Activated CD8-positive, alpha-beta T cell treated with anti-CD3 and anti-CD28 coated beads for 36 hours (primary cell): ENCODE measurements at regions not wholly inside any gene's neighbourhood (a gene's known extent, or its start where the extent isn't known, plus 50 kb on each side); places are given as distances from the start of the nearest gene placed in this dataset.
"Not testable (repeated sequence)": the region's sequence is repeated elsewhere in the genome, so short reads cannot be mapped to it uniquely, and the experiment has no call there.

ENCODE experiments used
- ATAC-seq: fragments of 200-7000 bp; cut with Tn5 transposase; one replicate; pipeline ENCODE4 v1.10.0; 2021; ENCODE audit warnings: mild to moderate bottlenecking, moderate library complexity
- CTCF ChIA-PET: fragments of 350-600 bp; sonication (Branson Sonifier 250); formaldehyde crosslinking; loops from one replicate; lab custom pipeline; 2021; ENCODE audit warnings: antibody characterized with exemption; lab: Charles Lee
- POLR2A ChIA-PET: fragments of 350-600 bp; sonication (Branson Sonifier 250); formaldehyde crosslinking; loops from one replicate; lab custom pipeline; 2021; ENCODE audit warnings: antibody characterized with exemption; lab: Charles Lee
- DNase-seq: peaks from one replicate; pipeline ENCODE4 v3.0.0-alpha.2; 2020
- H3K27ac Mint-ChIP-seq: one replicate; pipeline ENCODE4 v1.8.0; 2021; ENCODE audit warnings: mild to moderate bottlenecking, mixed read lengths
- H3K27me3 Mint-ChIP-seq: one replicate; pipeline ENCODE4 v1.8.0; 2021; ENCODE audit warnings: mixed read lengths
- H3K36me3 Mint-ChIP-seq: one replicate; pipeline ENCODE4 v1.8.0; 2021; ENCODE audit warnings: low read depth, mixed read lengths
- H3K4me1 Mint-ChIP-seq: one replicate; pipeline ENCODE4 v1.8.0; 2021; ENCODE audit warnings: low read depth, mixed read lengths
- H3K4me3 Mint-ChIP-seq: one replicate; pipeline ENCODE4 v1.8.0; 2021; ENCODE audit warnings: mild to moderate bottlenecking, moderate library complexity, mixed read lengths
- H3K9me3 Mint-ChIP-seq: one replicate; pipeline ENCODE4 v1.8.0; 2021; ENCODE audit warnings: mixed read lengths
- CTCF ChIP-seq: fragments of 200-600 bp; IDR thresholded peaks from one replicate; pipeline ENCODE4 v1.8.0; 2022; ENCODE audit warnings: antibody characterized with exemption, mild to moderate bottlenecking
- intact Hi-C: fragments of 100-400 bp; cut with micrococcal nuclease; formaldehyde crosslinking; loops from one replicate; pipeline ENCODE4 v1.10.0; 2022

- ATAC-seq (no peak), DNase-seq (no peak)
- intact Hi-C loops, result no loop called here
- Mint-ChIP-seq H3K4me3 (no peak overlapping the region), H3K27me3 (no peaks in the 10 kb centered on the region), H3K36me3 (no peaks in the 10 kb centered on the region), H3K27ac (no peak overlapping the region), H3K9me3 (no peaks in the 10 kb centered on the region), H3K4me1 (no peaks in the 10 kb centered on the region)
- POLR2A ChIA-PET, result no interaction called here
- TF ChIP-seq CTCF, result no peak
- CTCF ChIA-PET, result interaction anchor here (0.7 kb wide), 1 partner anchor 156 kb away, joined by 3 read pairs; no protein-coding TSS in a partner anchor
Observed at GRCh38 chr9:78982849-78983248, 588.9 kb upstream of the TLE4 start.

- Mint-ChIP-seq H3K9me3 (no peaks in the 10 kb centered on the region), H3K27ac (no peak overlapping the region), H3K4me1 (no peaks in the 10 kb centered on the region), H3K36me3 (no peaks in the 10 kb centered on the region), H3K27me3 (no peaks in the 10 kb centered on the region), H3K4me3 (no peak overlapping the region)
- DNase-seq (no peak), ATAC-seq (no peak)
- intact Hi-C loops, result no loop called here
- TF ChIP-seq CTCF, result no peak
- ChIA-PET CTCF (no interaction called here), POLR2A (no interaction called here)
Observed at GRCh38 chr9:78985084-78985738, 586.6 kb upstream of the TLE4 start.

GRCh38 chr9:78986446-78986845 lies 585.3 kb upstream of the TLE4 start:
- CTCF ChIA-PET, result no interaction called here
- POLR2A ChIA-PET, result no interaction called here
- no peaks in the 10 kb centered on the region for H3K4me1 Mint-ChIP-seq
- no peaks in the 10 kb centered on the region for H3K9me3 Mint-ChIP-seq
- ATAC-seq, result no peak
- no peak for TF ChIP-seq CTCF
- intact Hi-C loops, result no loop called here
- no peaks in the 10 kb centered on the region for H3K36me3 Mint-ChIP-seq
- no peak overlapping the region for H3K4me3 Mint-ChIP-seq
- no peak overlapping the region for H3K27ac Mint-ChIP-seq
- no peaks in the 10 kb centered on the region for H3K27me3 Mint-ChIP-seq
- no peak for DNase-seq

GRCh38 chr9:78989031-78989658 lies 582.6 kb upstream of the TLE4 start:
- DNase-seq (no peak), ATAC-seq (no peak)
- ChIA-PET POLR2A (no interaction called here), CTCF (no interaction called here)
- Mint-ChIP-seq H3K36me3 (no peaks in the 10 kb centered on the region), H3K27ac (no peak overlapping the region), H3K4me3 (no peak overlapping the region), H3K9me3 (no peaks in the 10 kb centered on the region), H3K4me1 (no peaks in the 10 kb centered on the region), H3K27me3 (no peaks in the 10 kb centered on the region)
- TF ChIP-seq CTCF, result no peak
- intact Hi-C loops, result no loop called here

GRCh38 chr9:78994471-78994870 lies 577.3 kb upstream of the TLE4 start:
- DNase-seq (no peak), ATAC-seq (no peak)
- H3K4me3 Mint-ChIP-seq, result no peak overlapping the region
- TF ChIP-seq CTCF, result no peak
- no peak overlapping the region for H3K27ac Mint-ChIP-seq
- POLR2A ChIA-PET, result no interaction called here
- intact Hi-C loops, result no loop called here
- H3K4me1 Mint-ChIP-seq, result no peaks in the 10 kb centered on the region
- no peaks in the 10 kb centered on the region for H3K27me3 Mint-ChIP-seq
- no peaks in the 10 kb centered on the region for H3K9me3 Mint-ChIP-seq
- no peaks in the 10 kb centered on the region for H3K36me3 Mint-ChIP-seq
- CTCF ChIA-PET, result no interaction called here

GRCh38 chr9:78994974-78995373 lies 576.8 kb upstream of the TLE4 start:
- H3K27ac Mint-ChIP-seq, intact Hi-C loops, CTCF ChIA-PET, DNase-seq, H3K9me3 Mint-ChIP-seq, H3K36me3 Mint-ChIP-seq, H3K4me1 Mint-ChIP-seq, H3K4me3 Mint-ChIP-seq, POLR2A ChIA-PET, H3K27me3 Mint-ChIP-seq, ATAC-seq: not testable (repeated sequence)
